ENCODE measurements at regions not wholly inside any gene's neighbourhood (a gene's known extent, or its start where the extent isn't known, plus 50 kb on each side); places are given as distances from the start of the nearest gene placed in this dataset.
A peak's percentile ranks its signal among the peaks of the same experiment; 100 is the strongest.

GRCh38 chr5:4661836-4662235 lies 478.3 kb upstream of the ADAMTS16 start:
- DNase-seq, result no peak

- no peak for DNase-seq
Observed at GRCh38 chr5:4662756-4663155, 477.4 kb upstream of the ADAMTS16 start.

- DNase-seq, result no peak
Observed at GRCh38 chr5:4665911-4666310, 474.2 kb upstream of the ADAMTS16 start.

GRCh38 chr5:4674166-4674565 lies 466.0 kb upstream of the ADAMTS16 start:
- DNase-seq, result no peak

- DNase-seq, result no peak
Observed at GRCh38 chr5:4676934-4677333, 463.2 kb upstream of the ADAMTS16 start.

GRCh38 chr5:4684946-4685345 lies 455.2 kb upstream of the ADAMTS16 start:
- no peak for DNase-seq

GRCh38 chr5:4698596-4698995 lies 441.5 kb upstream of the ADAMTS16 start:
- DNase-seq, result no peak

GRCh38 chr5:4699592-4699991 lies 440.5 kb upstream of the ADAMTS16 start:
- DNase-seq, result no peak

- DNase-seq, result peak; percentile 89
Observed at GRCh38 chr5:4700069-4700468, 440.1 kb upstream of the ADAMTS16 start.

- no peak for DNase-seq
Observed at GRCh38 chr5:4700871-4701270, 439.3 kb upstream of the ADAMTS16 start.

GRCh38 chr5:4703931-4704458 lies 436.1 kb upstream of the ADAMTS16 start:
- DNase-seq, result no peak

GRCh38 chr5:4704951-4705350 lies 435.2 kb upstream of the ADAMTS16 start:
- no peak for DNase-seq

GRCh38 chr5:4716781-4717180 lies 423.3 kb upstream of the ADAMTS16 start:
- DNase-seq, result no peak

- DNase-seq, result no peak
Observed at GRCh38 chr5:4717446-4717845, 422.7 kb upstream of the ADAMTS16 start.

- no peak for DNase-seq
Observed at GRCh38 chr5:4720831-4721230, 419.3 kb upstream of the ADAMTS16 start.

GRCh38 chr5:4722886-4723285 lies 417.2 kb upstream of the ADAMTS16 start:
- no peak for DNase-seq

- DNase-seq, result no peak
Observed at GRCh38 chr5:4725594-4725993, 414.5 kb upstream of the ADAMTS16 start.

- peak; percentile 43 for DNase-seq
Observed at GRCh38 chr5:4730279-4730678, 409.9 kb upstream of the ADAMTS16 start.

- no peak for DNase-seq
Observed at GRCh38 chr5:4734348-4734747, 405.8 kb upstream of the ADAMTS16 start.

- peak; percentile 17 for DNase-seq
Observed at GRCh38 chr5:4735261-4735660, 404.9 kb upstream of the ADAMTS16 start.

GRCh38 chr5:4737868-4738267 lies 402.3 kb upstream of the ADAMTS16 start:
- DNase-seq, result no peak

- no peak for DNase-seq
Observed at GRCh38 chr5:4738298-4738697, 401.8 kb upstream of the ADAMTS16 start.

GRCh38 chr5:4740156-4740555 lies 400.0 kb upstream of the ADAMTS16 start:
- DNase-seq, result peak; percentile 27

GRCh38 chr5:4758550-4758949 lies 381.6 kb upstream of the ADAMTS16 start:
- peak; percentile 73 for DNase-seq

GRCh38 chr5:4758996-4759395 lies 381.1 kb upstream of the ADAMTS16 start:
- DNase-seq, result no peak

GRCh38 chr5:4762316-4762715 lies 377.8 kb upstream of the ADAMTS16 start:
- no peak for DNase-seq
